Panc1 (cell line): ENCODE measurements at regions not wholly inside any gene's neighbourhood (a gene's known extent, or its start where the extent isn't known, plus 50 kb on each side); places are given as distances from the start of the nearest gene placed in this dataset.

Experiments used
- POLR2AphosphoS5 ChIP-seq: IDR thresholded peaks from 2 replicates; pipeline ENCODE4 v1.6.1; 2012; ENCODE audit warnings: mild to moderate bottlenecking, low read depth, low read length, moderate library complexity
- REST ChIP-seq, 2 experiments: IDR thresholded peaks; 2 replicates each; pipeline ENCODE4 v1.6.1; 2011 to 2012; ENCODE audit warnings: low read depth in 2 of 2, control low read depth in 1 of 2, low read length in 1 of 2, mild to moderate bottlenecking in 1 of 2, moderate library complexity in 1 of 2; ENCODE audit not compliant: insufficient read depth in 1 of 2
- TF ChIP-seq, protein P1 (sequence below): fragments of 450-650 bp; IDR thresholded peaks from 2 replicates; pipeline ENCODE4 v1.5.1; 2017; ENCODE audit warnings: mild to moderate bottlenecking

GRCh38 chrX:11888421-11888820 lies 130.4 kb downstream of the MSL3 start:
- TF ChIP-seq POLR2AphosphoS5 = no peak
- TF ChIP-seq, protein P1, sequence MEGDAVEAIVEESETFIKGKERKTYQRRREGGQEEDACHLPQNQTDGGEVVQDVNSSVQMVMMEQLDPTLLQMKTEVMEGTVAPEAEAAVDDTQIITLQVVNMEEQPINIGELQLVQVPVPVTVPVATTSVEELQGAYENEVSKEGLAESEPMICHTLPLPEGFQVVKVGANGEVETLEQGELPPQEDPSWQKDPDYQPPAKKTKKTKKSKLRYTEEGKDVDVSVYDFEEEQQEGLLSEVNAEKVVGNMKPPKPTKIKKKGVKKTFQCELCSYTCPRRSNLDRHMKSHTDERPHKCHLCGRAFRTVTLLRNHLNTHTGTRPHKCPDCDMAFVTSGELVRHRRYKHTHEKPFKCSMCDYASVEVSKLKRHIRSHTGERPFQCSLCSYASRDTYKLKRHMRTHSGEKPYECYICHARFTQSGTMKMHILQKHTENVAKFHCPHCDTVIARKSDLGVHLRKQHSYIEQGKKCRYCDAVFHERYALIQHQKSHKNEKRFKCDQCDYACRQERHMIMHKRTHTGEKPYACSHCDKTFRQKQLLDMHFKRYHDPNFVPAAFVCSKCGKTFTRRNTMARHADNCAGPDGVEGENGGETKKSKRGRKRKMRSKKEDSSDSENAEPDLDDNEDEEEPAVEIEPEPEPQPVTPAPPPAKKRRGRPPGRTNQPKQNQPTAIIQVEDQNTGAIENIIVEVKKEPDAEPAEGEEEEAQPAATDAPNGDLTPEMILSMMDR = no peak
- no peak for TF ChIP-seq REST (IDR thresholded peaks at IDR 0.05; ENCODE audit: insufficient read depth in 1 of 2, low read depth in 2 of 2, low read length in 1 of 2)
